Stimulated activated CD4-positive, alpha-beta T cell treated with anti-CD3 and anti-CD28 coated beads, Interleukin-15, amount 100 ng/mL, for 1 hour (primary cell): ENCODE measurements at regions not wholly inside any gene's neighbourhood (a gene's known extent, or its start where the extent isn't known, plus 50 kb on each side); places are given as distances from the start of the nearest gene placed in this dataset.

Experiments
- DNase-seq, 2 donors: peaks; one replicate each; pipeline ENCODE4 v3.0.0-alpha.2; 2020; ENCODE audit warnings: low read depth in 1 of 2, low spot score in 1 of 2

DNA sequence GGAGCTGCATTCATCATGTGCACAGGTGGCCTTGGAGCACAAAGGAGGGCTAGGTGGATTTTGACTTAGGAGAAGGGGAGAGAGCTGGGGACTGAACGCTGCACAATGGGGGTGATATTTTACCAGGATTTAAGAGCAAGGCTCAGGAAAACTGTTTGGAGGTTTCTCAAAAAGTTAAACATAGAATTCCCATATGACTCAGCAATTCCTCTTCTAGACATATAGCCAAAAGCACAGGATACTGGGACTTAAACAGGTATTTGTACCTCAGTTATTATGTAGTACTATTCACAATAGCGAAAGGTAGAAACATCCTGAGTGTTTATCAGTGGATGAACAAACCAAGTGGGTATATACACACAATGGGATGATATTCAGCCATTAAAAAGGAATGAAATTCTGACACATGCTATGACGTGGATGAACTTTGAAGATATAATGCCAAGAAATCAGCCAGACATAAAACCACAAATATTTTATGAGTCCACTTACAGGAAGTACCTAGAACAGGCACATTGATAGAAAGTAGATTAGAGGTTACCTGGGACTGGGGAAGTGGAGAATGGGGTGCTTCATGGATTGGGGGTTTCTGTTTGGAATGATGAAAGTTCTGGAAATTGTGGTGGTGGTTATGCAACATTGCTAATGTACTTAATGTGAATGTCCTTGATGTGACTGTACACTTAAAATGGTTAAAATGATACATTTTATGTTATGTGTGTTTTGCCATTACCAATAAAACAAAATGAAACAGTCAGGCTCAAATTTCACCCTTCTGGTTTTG lies 216.9 kb downstream of the HAUS1 start:
- DNase-seq = no peak

DNA sequence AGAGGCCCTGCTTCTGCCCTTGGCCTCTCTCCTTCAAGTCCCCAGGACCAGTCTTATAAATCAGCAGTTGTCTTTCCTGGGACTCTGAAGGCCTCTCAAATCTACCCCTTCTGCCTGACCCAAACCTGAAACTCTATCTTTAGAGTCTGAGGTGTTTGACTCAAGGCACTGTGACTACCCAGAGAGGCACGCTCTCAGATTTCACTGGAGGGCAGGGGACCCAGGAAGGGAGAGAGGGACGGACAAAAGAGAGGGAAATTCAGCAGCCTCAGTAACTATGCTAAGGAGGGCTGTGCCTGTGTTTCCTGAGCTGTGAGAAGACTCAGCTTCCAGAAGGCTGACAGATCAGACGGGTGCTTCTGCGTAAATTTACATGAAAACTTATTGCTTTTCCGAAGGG lies 217.8 kb downstream of the HAUS1 start:
- no peak for DNase-seq

DNA sequence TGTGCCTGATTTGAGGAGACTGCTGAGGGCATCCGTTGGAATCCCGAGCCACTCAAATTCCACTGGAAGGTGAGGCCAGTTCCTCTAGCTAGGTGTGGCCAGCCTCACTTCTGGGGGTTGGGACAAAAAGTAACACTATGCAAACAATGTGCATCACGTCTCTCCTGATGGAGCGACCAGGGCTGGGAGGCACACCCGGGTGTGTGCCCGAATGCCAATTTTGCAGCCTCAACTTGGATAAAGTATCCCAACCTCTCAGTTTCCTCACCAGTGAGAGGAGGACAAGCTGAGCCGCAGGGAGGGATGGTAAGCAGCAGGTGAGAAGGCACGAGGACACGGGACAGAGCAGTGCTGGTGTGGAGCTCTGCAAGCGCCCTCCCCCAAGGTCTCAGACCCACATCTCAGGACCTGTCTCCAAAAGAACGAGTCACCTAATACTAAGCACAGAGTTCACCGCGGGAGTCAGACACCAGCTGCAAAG lies 218.3 kb downstream of the HAUS1 start:
- no peak for DNase-seq

DNA sequence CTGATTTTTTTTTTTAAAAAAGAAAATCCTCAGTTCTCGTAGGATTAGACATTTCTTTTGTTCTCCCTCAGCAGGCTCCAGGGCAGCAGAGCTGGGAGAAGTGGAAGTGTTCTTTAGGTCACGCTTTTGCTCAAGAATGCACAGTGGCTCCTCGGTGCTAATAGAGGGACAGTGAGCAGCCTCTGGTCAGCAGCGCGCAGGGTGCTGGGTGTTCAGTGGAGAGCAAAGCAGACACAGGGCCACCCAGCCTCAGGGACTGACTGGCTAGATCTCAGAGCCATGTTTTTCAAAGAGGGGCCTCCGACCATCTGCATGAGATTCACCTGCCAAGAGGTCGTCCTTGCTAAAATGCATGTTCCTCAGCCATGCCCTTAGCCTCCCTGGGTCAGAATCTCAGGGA lies 218.8 kb downstream of the HAUS1 start:
- DNase-seq = no peak

DNA sequence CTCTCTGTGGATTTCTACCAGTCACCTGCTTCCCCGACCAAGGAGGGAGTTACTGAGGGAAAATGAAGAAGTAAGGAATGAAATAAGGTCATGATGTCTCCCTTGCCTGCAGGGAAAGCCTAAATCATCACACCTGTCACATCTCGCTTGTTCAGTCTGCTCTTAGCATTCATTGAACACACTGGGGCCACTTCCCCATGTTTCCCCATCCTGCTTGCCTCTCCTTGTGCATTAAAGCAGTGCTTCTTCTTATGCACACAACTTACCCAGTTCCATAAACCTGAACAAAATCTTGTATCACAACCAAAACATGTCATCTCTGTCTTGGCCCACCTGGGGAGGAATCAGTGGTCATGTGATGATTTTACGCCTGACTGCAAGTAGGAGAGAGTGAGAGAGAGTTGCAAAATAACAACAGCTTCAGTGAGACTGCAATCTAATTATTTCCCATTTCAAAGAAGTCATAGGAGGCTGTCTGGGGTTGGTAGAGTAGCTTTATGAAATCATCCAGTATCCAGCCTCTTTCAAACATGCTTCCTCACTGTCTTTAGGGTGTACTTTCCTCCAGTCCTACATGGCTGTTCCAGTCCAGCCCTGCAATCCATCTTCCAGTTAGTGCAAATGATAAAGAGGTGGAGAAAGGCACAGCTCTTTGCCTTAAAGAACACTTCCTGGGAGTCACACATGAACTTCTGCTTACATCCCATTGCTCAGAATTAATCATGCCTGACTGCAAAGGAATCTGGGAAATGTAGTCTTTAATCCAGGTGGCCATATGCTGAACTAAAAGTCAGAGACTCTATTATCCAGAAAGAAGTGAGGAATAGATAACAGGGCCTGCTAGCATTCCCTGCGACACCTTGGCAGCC lies 220.1 kb downstream of the HAUS1 start:
- no peak for DNase-seq

DNA sequence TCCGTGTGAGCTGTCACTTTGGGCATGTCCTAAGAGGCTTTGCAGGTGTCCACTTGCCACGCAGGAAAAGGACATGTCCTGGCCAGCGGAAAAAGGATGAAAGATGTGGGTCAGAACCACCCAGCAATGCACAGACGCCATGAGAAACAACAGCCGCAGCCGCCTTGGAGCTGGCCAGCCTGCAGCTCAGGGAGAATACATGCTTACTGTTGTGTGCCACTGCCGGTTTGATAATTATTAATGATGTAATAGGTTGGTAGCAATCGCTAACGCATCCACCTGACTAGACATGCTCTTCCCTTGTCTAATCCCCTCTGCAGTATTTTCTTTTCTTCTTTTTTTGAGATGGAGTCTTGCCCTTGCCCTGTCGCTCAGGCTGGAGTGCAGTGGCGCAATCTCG lies 221.7 kb downstream of the HAUS1 start:
- DNase-seq = no peak

DNA sequence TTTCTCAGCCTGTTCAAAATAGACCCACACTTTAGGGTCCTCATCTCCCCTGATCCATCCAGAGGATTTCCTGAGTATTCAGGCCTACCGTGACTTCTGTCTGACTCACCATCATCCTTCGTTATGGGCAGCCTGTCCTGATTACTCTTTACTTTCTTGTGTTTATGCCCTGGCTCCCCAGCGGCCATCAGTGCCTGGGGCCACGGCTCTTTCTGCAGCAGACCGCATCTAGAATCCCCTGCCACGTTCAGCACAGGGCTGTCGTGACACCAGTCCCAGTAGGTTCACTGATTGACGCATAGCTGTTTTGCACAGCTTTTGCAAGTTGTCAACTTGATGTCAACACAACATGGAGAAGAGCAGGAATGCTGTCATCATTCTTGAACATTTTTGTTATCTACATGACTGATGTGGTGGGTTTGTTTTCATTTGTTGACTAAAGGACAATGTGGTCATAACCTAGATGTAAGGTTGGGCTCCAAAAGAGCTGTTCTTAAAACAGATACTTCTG lies 225.6 kb downstream of the HAUS1 start:
- DNase-seq = no peak

DNA sequence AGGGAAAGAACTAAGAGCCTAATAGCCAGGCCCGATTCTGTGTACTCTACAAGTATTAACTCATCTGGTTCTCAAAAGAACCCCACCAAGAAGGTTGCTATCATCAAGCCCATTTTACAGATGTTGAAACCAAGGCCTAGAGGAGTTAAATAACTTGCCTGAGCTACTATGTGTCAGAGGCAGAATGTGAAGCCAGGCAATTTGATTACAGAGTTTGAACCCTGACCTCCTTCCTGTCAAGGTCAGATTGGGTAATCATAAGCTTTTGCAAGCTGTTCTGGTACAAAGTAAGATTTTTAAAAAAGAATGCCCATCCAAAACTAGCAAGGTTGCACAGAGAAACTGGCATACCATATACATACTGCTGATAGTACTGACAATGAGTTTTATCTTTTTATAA lies 227.1 kb downstream of the HAUS1 start:
- DNase-seq = no peak

DNA sequence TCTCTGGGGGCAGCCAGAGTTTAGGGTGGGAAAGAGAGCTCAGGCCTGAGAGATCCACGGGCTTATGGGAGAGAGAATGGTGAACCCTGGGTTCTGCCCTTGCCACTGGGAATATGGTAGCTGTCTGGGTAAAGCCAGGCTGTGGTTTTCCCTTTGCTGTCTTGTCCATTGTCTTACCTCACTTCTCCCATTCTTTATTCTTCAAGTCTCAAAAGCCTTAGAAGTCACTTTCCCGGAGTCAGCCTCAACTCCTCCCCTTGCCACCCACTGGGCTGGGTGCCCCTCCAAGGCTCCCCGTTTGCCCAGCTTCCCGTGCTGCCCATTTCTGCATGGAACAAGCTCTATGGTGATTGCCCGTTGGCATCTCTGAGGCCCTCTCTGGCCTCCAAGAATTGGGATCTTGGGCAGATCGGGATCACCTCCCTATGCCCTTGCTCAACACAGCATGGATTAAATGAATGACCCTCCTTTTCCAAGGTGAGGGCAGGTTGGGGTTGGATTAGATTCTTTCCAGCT lies 228.2 kb downstream of the HAUS1 start:
- DNase-seq = no peak

DNA sequence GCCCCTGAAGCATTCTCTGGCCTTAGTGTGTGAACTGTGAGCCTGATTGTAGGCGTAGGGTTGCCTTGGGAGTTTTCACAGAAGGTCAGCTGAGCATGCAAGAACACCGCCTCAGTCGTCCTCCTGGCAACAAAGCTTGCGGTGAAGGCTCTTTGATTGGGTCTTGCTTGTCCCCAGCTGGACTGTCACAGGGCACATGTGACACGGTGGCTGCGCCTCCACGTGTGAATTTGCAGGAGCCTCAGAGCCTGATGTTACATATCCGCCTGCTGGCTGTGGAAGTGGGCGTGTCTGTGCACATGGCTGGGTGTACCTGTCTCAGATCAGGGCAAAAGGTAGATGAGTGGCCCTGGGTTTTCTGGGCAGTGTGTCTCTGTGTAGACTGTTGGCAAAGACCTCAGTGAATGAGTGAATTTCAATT lies 228.7 kb downstream of the HAUS1 start:
- DNase-seq = no peak

DNA sequence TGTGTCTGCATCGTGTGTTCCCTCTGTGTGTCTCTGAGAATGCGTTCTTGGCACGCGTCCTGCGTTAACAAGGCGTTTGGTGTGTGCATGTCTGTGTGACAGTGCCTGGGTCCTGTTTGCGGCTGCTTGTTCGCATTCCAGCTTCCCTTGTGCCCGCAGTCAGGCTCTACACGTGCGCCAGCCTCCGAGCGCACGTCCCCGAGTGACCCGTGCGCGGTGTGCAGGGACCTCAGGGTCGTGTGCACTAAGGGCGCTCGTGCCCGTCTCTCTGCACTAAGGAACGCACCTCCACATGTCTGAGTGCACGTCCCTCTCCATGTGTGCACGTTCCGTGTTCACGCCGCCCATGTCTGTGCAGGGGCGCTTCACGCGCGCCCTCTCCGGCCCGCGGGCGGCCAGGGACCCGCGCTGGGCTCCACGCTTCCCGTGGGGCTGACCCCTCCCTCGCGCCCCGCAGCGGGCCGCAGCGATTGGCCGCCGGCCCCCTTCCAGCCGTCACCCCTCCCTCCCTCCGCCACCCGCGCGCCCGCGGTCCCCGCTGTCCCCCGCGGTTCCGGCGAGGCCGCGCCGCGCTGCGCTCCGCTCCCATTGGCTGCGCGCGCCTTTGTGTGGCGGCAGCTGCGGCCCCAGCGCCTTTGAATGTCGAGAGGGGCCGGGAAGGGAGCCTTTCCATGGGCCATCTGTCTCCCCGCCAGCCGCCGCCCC lies 229.4 kb downstream of the HAUS1 start:
- no peak for DNase-seq

DNA sequence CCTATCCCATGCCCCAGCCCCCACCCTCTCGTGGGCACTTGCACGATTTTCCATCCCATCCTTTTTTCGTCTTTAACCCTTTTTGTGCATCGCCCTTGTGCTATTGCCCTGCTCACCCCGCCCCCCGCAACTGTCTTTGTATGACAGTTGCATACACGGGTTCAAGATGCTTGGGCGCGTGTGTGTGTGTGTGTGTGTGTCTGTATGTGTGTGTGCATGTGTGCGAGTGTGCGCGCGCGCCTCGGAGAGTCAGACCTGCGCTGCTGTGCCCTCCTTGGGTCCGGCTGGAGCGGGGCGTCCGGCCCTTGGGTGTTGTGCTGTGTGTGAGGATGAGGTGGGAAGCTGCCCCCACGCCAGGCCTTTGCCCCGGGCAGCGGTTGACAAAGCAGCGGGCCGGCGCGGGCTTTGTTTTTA lies 230.7 kb downstream of the HAUS1 start:
- no peak for DNase-seq

DNA sequence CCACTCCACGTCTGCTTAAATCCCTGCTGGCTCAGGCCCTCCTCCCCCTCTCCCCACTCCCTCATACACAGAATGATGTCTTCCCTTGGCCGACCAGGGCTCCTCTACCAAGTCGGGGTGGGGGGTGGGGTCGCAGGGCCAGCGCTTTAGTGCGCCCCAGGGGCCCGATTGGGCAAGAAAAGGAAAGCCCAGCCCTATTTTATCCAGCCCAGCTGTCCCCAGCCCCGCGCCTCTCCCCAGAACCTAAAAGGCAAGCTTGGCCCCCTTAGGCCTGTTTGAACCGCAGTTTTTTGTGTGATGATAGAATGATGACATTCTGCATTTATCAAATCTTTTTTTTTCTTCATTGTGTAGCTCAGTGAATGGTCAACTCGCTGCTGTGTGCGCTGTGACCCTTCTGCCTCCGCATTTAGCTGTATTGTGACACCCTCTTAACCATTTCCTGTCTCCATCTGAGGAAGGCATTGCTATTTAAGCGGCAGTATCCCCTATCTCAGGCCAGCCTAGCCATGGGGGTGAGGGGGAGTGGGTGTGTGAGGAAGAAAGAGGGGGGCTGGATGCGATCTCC lies 231.4 kb downstream of the HAUS1 start:
- no peak for DNase-seq

DNA sequence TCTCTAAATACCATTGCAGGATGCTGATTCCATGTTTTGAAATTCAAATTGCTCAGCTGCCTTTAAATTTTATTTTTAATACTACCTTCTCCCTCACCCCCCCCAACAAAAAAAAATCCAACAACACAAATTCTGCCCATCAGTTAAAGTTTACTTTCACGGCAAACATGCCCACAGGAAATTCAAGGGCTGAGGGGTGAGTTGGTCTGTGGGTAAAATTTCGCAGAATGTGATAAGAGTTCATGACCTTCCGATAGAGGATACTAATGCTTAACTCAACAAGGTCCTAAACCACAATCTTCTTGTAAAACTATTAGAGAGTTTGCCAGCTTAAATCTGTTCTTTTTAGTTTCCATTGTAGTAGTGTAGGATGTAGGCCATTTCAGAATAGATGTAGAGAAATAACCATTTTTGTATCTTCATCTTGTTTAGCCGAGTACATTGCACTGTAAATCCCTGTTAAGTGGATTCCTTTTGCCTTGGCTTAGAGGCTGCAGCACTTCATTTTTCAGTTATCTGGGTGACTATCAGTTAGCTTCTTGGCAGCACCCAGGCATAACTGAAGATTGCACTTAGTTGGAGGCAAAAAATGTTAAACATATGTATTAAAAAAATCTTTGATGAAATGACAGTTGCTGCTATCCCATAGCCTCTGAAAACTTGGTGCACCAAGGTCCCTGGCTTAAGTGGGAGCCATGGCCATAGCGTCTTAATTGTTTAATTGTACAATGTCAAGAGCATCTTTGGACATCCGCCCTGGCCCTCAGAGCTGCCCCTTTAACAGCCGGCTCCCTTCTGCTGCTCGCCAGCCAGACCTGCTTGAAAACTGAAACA lies 232.3 kb downstream of the HAUS1 start:
- no peak for DNase-seq

DNA sequence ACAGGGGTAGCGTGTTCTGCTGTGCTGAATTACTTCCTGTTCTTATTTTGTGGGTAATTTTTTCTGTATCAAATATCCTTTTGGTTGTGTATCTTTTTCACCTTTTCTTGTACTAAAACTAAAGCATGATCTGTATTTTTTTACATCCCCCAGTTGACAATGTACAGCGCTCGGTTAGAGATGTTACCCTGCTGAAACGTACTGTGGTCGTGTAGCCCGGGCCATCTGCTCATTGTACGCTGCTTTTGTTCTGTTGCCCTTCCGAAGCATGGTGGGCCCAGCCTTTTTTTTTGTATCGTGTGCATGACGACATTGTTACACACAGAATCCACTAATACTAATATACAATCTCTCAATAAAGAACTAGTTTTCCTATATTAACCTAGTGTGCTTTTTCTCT lies 233.1 kb downstream of the HAUS1 start:
- no peak for DNase-seq

DNA sequence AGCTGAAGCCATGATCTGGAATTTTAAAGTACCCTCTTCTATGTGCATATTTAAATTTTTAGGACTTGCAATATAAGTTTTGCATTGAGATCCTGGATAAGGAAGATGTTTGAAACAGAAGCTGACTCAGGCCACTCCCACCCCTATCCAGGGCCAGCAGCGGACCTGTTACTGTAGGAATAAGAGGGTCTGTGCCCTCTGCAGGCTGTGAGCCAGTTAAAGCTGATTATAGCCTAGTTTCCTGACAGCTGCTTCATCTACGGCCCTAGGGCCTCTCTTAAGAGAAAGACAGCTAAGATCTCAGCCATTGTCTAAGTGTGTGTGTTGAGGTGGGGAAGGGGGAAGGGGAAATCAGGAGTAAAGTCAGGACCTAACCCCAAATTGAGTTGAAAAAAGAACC lies 234.0 kb downstream of the HAUS1 start:
- DNase-seq = no peak

DNA sequence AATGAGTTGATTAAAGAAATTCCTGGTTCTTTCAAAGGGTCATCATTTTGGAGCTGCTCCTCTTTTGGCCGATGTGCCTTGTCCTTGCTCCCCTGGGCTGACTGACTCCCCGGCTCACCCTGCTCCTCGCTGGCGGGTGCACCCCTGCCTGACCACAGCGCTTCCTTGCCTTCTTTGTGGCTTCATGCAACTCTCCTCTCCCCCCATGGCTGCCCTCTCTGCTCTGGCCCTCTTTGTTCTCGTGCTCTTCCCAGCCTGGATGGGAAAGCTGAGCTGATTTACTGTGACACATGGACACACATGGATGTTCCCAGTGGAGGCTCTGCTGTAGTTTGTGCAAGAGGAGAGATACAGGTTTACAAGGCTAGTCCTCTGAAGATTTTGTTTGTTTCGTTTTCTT lies 234.6 kb downstream of the HAUS1 start:
- DNase-seq = no peak

DNA sequence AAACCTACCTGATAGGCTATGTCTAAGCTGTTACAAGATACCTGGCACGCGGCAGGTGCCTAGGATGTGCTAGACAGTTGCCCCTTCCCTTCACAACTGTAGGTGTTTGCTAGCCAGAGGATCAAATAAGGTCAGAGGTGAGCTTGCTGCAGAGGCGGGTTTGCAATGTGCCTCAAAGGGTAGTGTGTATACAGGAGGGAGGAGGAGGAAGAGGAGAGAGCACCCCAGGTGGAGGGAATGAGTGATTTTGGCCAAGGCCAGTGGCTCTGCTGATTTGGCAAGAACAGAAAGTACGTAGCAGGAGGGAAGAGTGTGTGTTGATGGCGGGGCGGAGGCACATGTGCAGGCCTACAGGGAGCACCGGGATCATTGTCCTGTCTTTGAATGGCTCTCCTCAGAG lies 236.5 kb downstream of the HAUS1 start:
- no peak for DNase-seq

DNA sequence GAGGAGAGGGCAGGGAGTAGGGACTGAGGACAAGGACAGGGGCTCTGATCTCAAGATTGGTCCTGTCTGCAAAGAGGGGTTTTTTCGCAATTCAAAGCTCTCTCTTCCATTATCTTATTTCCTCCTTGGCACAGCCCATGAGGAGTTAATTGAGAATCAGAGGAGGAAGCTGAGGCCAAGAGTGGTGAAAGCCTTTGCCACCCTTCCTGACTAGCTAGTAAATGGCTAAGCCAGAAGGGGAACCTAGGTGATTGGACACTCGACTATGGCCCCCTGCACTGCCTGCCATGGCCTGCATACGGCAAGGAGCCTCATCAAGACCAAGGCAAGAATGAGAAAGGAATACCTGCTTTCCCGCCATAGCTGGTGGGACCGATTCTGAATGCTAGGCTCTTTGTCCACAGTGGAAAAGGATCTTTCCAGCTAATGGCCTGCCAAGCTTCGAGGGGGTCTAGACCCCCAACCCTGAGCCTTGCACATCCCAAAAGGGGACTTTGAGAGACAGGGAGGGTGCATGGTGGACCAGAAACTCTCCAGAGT lies 237.9 kb downstream of the HAUS1 start:
- DNase-seq = no peak

DNA sequence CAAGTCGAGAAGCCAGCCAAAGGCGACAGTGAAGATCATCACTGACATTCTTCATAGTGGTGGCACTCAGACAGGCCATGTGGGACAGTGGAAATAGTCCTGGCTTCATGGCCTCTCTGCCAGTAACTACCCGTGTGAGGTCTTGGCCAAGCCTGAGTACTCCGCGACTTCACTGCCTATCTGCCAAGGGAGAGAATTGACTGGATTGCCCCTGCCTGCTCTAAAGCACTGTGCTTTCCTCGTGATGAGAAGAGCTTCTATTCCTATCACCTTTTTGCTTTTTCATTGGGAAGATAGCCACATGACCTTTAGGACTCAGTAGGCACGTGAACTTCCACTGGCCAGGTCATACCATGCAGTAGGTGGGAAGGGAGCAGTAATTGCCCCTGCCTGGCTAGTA lies 239.3 kb downstream of the HAUS1 start:
- DNase-seq = no peak
